ENCODE measurements at regions not wholly inside any gene's neighbourhood (a gene's known extent, or its start where the extent isn't known, plus 50 kb on each side); places are given as distances from the start of the nearest gene placed in this dataset.
"Not testable (repeated sequence)": the region's sequence is repeated elsewhere in the genome, so short reads cannot be mapped to it uniquely, and the experiment has no call there.

DNA sequence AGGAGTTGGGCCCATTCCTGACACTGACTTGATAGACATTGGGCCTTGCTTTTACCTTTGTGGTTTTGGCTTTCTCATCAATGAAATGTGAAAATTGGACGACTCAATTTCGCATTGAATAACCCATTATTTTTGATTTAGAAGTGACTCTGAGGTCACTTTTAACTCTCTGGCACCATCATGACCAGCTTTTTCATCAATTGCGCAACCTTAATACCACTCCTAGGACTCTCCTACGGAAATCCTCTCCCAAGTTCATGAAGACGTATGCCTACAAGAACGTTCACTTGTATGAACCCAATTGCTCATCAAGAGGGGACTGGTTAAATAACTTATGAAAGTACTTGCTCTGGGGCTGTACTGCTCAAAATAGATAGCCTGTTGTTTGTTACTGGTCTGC, 86.7 kb upstream of the CHD6 start:
- no peaks in the 10 kb centered on the region for H3K27me3 ChIP-seq (ENCODE audit: insufficient read depth, low read length)
- no peak for FAIRE-seq
- H3K4me1 Mint-ChIP-seq (ENCODE audit: low read depth, unreplicated experiment) = no peaks in the 10 kb centered on the region
- no peak for DNase-seq (ENCODE audit: low read depth)
- H3K9me3 ChIP-seq (ENCODE audit: insufficient read depth, low read depth, low read length) = no peaks in the 10 kb centered on the region
- no peaks in the 10 kb centered on the region for H3K9me3 Mint-ChIP-seq (ENCODE audit: unreplicated experiment)
- no peak overlapping the region for H3K4me3 Mint-ChIP-seq (ENCODE audit: unreplicated experiment)
- no peak overlapping the region for H2AFZ ChIP-seq (ENCODE audit: low read depth, low read length)
- no peaks in the 10 kb centered on the region for H4K20me1 ChIP-seq (ENCODE audit: insufficient read depth, low read length)
- H3K27ac Mint-ChIP-seq (ENCODE audit: unreplicated experiment) = no peak overlapping the region
- H3K4me2 ChIP-seq (ENCODE audit: low read length) = no peak overlapping the region
- no peak overlapping the region for H3K27ac ChIP-seq (ENCODE audit: low read depth, low read length)
- no peak overlapping the region for H3K4me3 ChIP-seq (ENCODE audit: insufficient read depth, low read depth, low read length)
- TF ChIP-seq, protein P1, sequence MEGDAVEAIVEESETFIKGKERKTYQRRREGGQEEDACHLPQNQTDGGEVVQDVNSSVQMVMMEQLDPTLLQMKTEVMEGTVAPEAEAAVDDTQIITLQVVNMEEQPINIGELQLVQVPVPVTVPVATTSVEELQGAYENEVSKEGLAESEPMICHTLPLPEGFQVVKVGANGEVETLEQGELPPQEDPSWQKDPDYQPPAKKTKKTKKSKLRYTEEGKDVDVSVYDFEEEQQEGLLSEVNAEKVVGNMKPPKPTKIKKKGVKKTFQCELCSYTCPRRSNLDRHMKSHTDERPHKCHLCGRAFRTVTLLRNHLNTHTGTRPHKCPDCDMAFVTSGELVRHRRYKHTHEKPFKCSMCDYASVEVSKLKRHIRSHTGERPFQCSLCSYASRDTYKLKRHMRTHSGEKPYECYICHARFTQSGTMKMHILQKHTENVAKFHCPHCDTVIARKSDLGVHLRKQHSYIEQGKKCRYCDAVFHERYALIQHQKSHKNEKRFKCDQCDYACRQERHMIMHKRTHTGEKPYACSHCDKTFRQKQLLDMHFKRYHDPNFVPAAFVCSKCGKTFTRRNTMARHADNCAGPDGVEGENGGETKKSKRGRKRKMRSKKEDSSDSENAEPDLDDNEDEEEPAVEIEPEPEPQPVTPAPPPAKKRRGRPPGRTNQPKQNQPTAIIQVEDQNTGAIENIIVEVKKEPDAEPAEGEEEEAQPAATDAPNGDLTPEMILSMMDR (IDR thresholded peaks at IDR 0.05; ENCODE audit: insufficient read depth, low read depth, low read length) = no peak
- TF ChIP-seq EZH2 (IDR thresholded peaks at IDR 0.05; ENCODE audit: insufficient read depth, low read length) = no peak
- no peaks in the 10 kb centered on the region for H3K36me3 Mint-ChIP-seq (ENCODE audit: low read depth, unreplicated experiment)
- no peaks in the 10 kb centered on the region for H3K4me1 ChIP-seq (ENCODE audit: insufficient read depth, low read length)
- H3K27me3 Mint-ChIP-seq (ENCODE audit: low read depth, unreplicated experiment) = peaks cover 1% of the 10 kb centered on the region
- no peak overlapping the region for H3K9ac ChIP-seq (ENCODE audit: low read length)
- H3K79me2 ChIP-seq (ENCODE audit: insufficient read depth, low read length) = no peaks in the 10 kb centered on the region
- no peaks in the 10 kb centered on the region for H3K36me3 ChIP-seq (ENCODE audit: insufficient read depth, low read length)

DNA sequence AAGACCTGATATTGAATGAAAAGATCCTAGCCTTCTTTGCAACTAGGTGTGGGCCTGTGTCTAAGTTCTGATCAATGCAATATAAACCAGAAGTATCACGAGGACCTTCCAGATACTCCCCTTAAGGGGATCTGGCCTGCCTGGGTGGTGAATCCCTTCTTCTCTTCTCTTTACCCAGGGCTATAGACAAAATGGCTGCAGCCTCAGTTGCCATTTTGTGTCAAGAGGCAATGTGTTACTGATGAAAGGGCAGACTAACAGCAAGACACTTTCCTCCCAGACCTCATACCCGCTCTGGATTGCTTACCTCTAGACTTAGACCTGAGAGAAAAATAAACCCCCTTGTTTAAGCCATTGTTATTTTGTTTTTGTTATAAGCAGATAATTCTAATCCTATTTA, 84.5 kb upstream of the CHD6 start:
- Histone ChIP-seq H3K4me3 (ENCODE audit: insufficient read depth, low read depth, low read length) (no peak overlapping the region), H4K20me1 (ENCODE audit: insufficient read depth, low read length) (no peaks in the 10 kb centered on the region), H3K36me3 (ENCODE audit: insufficient read depth, low read length) (no peaks in the 10 kb centered on the region), H3K79me2 (ENCODE audit: insufficient read depth, low read length) (no peaks in the 10 kb centered on the region), H3K9me3 (ENCODE audit: insufficient read depth, low read depth, low read length) (no peaks in the 10 kb centered on the region), H3K4me1 (ENCODE audit: insufficient read depth, low read length) (no peaks in the 10 kb centered on the region), H3K27me3 (ENCODE audit: insufficient read depth, low read length) (no peaks in the 10 kb centered on the region), H2AFZ (ENCODE audit: low read depth, low read length) (no peak overlapping the region), H3K4me2 (ENCODE audit: low read length) (no peak overlapping the region), H3K27ac (ENCODE audit: low read depth, low read length) (no peak overlapping the region), H3K9ac (ENCODE audit: low read length) (no peak overlapping the region)
- Mint-ChIP-seq H3K27ac (ENCODE audit: unreplicated experiment) (no peak overlapping the region), H3K36me3 (ENCODE audit: low read depth, unreplicated experiment) (no peaks in the 10 kb centered on the region), H3K4me3 (ENCODE audit: unreplicated experiment) (no peak overlapping the region), H3K4me1 (ENCODE audit: low read depth, unreplicated experiment) (no peaks in the 10 kb centered on the region), H3K9me3 (ENCODE audit: unreplicated experiment) (no peaks in the 10 kb centered on the region), H3K27me3 (ENCODE audit: low read depth, unreplicated experiment) (peaks cover 1% of the 10 kb centered on the region)
- TF ChIP-seq, protein P1 (IDR thresholded peaks at IDR 0.05; ENCODE audit: insufficient read depth, low read depth, low read length) = no peak
- no peak for TF ChIP-seq EZH2 (IDR thresholded peaks at IDR 0.05; ENCODE audit: insufficient read depth, low read length)
- FAIRE-seq (no peak), DNase-seq (ENCODE audit: low read depth) (no peak)

DNA sequence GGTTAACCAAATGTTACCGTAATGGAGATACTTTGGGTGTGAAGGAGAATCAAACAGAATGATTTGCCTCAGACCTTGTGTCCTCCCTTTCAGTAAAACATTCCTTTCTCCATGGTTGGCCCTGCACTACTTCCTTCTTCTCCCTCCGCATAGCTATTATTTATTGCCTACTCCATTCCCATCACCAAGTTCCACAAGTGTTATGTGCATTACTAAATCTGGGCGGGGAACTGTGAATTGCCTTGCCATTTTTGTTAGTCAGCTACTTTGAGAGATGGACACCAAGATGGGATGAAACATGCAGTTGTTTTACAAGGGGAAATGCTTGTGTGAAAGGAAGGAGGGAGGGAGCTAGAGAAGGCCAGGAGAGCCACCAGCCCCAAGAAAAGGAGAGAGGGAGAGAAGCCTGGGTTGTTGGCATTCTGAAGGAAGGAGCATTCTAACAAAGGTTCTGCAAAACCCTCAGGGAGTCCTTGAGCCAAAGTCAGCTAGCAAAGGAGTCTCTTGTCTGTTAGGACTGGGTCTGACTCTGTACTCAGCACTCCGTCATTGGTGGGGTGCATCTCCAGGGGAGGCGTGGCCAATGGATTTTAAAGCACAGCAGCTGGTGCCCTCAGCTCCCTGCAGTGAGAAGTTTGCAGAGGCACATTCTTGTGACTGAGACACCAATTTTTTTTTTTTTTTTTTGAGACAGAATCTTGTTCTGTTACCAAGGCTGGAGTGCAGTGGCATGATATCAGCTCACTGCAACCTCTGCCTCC, 83.6 kb upstream of the CHD6 start:
- Histone ChIP-seq H3K4me3 (ENCODE audit: insufficient read depth, low read depth, low read length) (no peak overlapping the region), H4K20me1 (ENCODE audit: insufficient read depth, low read length) (no peaks in the 10 kb centered on the region), H3K27me3 (ENCODE audit: insufficient read depth, low read length) (no peaks in the 10 kb centered on the region), H3K9me3 (ENCODE audit: insufficient read depth, low read depth, low read length) (no peaks in the 10 kb centered on the region), H3K27ac (ENCODE audit: low read depth, low read length) (no peak overlapping the region), H3K4me2 (ENCODE audit: low read length) (no peak overlapping the region), H3K36me3 (ENCODE audit: insufficient read depth, low read length) (no peaks in the 10 kb centered on the region), H3K9ac (ENCODE audit: low read length) (no peak overlapping the region), H3K79me2 (ENCODE audit: insufficient read depth, low read length) (no peaks in the 10 kb centered on the region), H2AFZ (ENCODE audit: low read depth, low read length) (no peak overlapping the region), H3K4me1 (ENCODE audit: insufficient read depth, low read length) (no peaks in the 10 kb centered on the region)
- Mint-ChIP-seq H3K27me3 (ENCODE audit: low read depth, unreplicated experiment) (peaks cover 2% of the 10 kb centered on the region), H3K9me3 (ENCODE audit: unreplicated experiment) (no peaks in the 10 kb centered on the region), H3K36me3 (ENCODE audit: low read depth, unreplicated experiment) (no peaks in the 10 kb centered on the region), H3K4me1 (ENCODE audit: low read depth, unreplicated experiment) (no peaks in the 10 kb centered on the region), H3K4me3 (ENCODE audit: unreplicated experiment) (no peak overlapping the region), H3K27ac (ENCODE audit: unreplicated experiment) (no peak overlapping the region)
- TF ChIP-seq, protein P1 (IDR thresholded peaks at IDR 0.05; ENCODE audit: insufficient read depth, low read depth, low read length) = no peak
- TF ChIP-seq EZH2 (IDR thresholded peaks at IDR 0.05; ENCODE audit: insufficient read depth, low read length) = no peak
- FAIRE-seq (no peak), DNase-seq (ENCODE audit: low read depth) (no peak)

DNA sequence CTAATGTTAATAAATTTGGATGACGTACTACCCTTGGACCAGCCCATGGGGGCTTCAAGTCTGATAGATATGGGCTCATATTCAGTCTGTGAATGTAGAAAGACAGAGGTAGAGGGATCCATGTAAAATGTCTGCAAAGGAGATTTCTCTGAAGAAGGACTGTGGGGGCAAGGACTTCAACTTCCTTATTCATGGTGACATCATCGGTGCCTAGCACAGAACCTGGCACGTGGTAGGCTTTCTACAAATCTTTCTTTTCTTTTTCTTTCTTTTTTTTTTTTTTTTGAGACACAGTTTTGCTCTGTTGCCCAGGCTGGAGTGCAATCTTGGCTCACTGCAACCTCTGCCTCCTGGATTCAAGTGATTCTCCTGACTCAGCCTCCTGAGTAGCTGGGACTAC, 81.5 kb upstream of the CHD6 start:
- not testable (repeated sequence) for H3K36me3 Mint-ChIP-seq (ENCODE audit: low read depth, unreplicated experiment)

More for the DNA sequence above, 81.5 kb upstream of the CHD6 start:
- not testable (repeated sequence) for H3K4me3 ChIP-seq (ENCODE audit: insufficient read depth, low read depth, low read length); DNase-seq (ENCODE audit: low read depth); H3K9me3 Mint-ChIP-seq (ENCODE audit: unreplicated experiment); H3K27ac Mint-ChIP-seq (ENCODE audit: unreplicated experiment); H3K9ac ChIP-seq (ENCODE audit: low read length); H3K9me3 ChIP-seq (ENCODE audit: insufficient read depth, low read depth, low read length); H2AFZ ChIP-seq (ENCODE audit: low read depth, low read length); H4K20me1 ChIP-seq (ENCODE audit: insufficient read depth, low read length); H3K27me3 ChIP-seq (ENCODE audit: insufficient read depth, low read length); FAIRE-seq; H3K4me1 ChIP-seq (ENCODE audit: insufficient read depth, low read length); H3K27me3 Mint-ChIP-seq (ENCODE audit: low read depth, unreplicated experiment); H3K79me2 ChIP-seq (ENCODE audit: insufficient read depth, low read length); H3K4me2 ChIP-seq (ENCODE audit: low read length); H3K27ac ChIP-seq (ENCODE audit: low read depth, low read length); H3K36me3 ChIP-seq (ENCODE audit: insufficient read depth, low read length); H3K4me3 Mint-ChIP-seq (ENCODE audit: unreplicated experiment); H3K4me1 Mint-ChIP-seq (ENCODE audit: low read depth, unreplicated experiment)
